HepG2 (cell line): ENCODE measurements at regions not wholly inside any gene's neighbourhood (a gene's known extent, or its start where the extent isn't known, plus 50 kb on each side); places are given as distances from the start of the nearest gene placed in this dataset.

Source experiments
- ATAC-seq: fragments of 200-7000 bp; cut with Tn5 transposase; 3 replicates; pipeline ENCODE4 v1.9.1; 2020; ENCODE audit warnings: mild to moderate bottlenecking, moderate library complexity
- BruUV-seq: library from RNA; stranded (reverse); fragments of 400-500 nt; replicated peaks from 2 replicates; lab custom pipeline; 2021; lab: Mats Ljungman, UMichigan
- CTCF ChIA-PET: fragments of 300-600 bp; formaldehyde crosslinking; extraction: SDS; loops from one replicate; lab custom pipeline; 2021; ENCODE audit warnings: low total read pairs, inconsistent platforms, low intra/inter-chr PET ratio; lab: Yijun Ruan, JAX
- POLR2A ChIA-PET: fragments of 350-600 bp; sonication (Branson Sonifier 250); formaldehyde crosslinking; loops from one replicate; lab custom pipeline; 2020; ENCODE audit warnings: antibody characterized with exemption, inconsistent platforms; lab: Yijun Ruan, JAX
- DNase-seq: peaks from one replicate; pipeline ENCODE4 v3.0.0-alpha.2; 2015; ENCODE audit warnings: low spot score
- FAIRE-seq: peaks from 3 replicates; lab custom pipeline; 2011; peaks lifted over from hg19 to GRCh38; lab: Jason Lieb, UNC
- H2AFZ ChIP-seq: one replicate; pipeline ENCODE4 v1.6.1; 2011; ENCODE audit warnings: low read length, inconsistent platforms
- H3K27ac ChIP-seq: fragments of 300-600 bp; 3 replicates; pipeline ENCODE4 v1.8.0; 2011; ENCODE audit warnings: mixed run types, mild to moderate bottlenecking, mixed read lengths, low read length, inconsistent platforms; ENCODE audit not compliant: insufficient read depth; ENCODE audit errors: extremely low read length
- H3K27me3 ChIP-seq, 2 experiments: fragments of 200-600 bp in 1 of 2; 2 replicates in 1 of 2; 3 replicates in 1 of 2; pipeline versions ENCODE4 v1.6.0 to v1.8.0; 2011; ENCODE audit warnings: low read length in 2 of 2, mild to moderate bottlenecking in 2 of 2, moderate library complexity in 2 of 2, inconsistent platforms in 1 of 2; ENCODE audit not compliant: insufficient read depth in 2 of 2, control insufficient read depth in 1 of 2
- H3K36me3 ChIP-seq, 2 experiments: fragments of 200-600 bp in 1 of 2; replicated peaks in 1 of 2; 2 replicates in 1 of 2; 3 replicates in 1 of 2; pipeline versions ENCODE4 v1.5.1 to v1.8.0; 2011; ENCODE audit warnings: low read length in 2 of 2, inconsistent platforms in 1 of 2; ENCODE audit not compliant: insufficient read depth in 2 of 2, control insufficient read depth in 1 of 2
- H3K4me1 ChIP-seq: 2 replicates; pipeline ENCODE4 v1.5.1; 2012; ENCODE audit warnings: low read length, inconsistent platforms; ENCODE audit not compliant: insufficient read depth
- H3K4me2 ChIP-seq: 2 replicates; pipeline ENCODE4 v1.6.0; 2011; ENCODE audit warnings: low read depth, low read length, inconsistent platforms
- H3K4me3 ChIP-seq, 3 experiments: fragments of 200-600 bp in 1 of 3; sonication (generic), shearing (Covaris generic) in 1 of 3; replicated peaks in 1 of 3; 2 replicates each; pipeline ENCODE4 v1.5.1; 2011 to 2016; ENCODE audit warnings: low read length in 3 of 3, inconsistent platforms in 2 of 3, low read depth in 2 of 3, mild to moderate bottlenecking in 2 of 3, control low read depth in 1 of 3, mixed read lengths in 1 of 3; ENCODE audit not compliant: insufficient read depth in 1 of 3
- H3K79me2 ChIP-seq: one replicate; pipeline ENCODE4 v1.6.1; 2011; ENCODE audit warnings: low read length, inconsistent platforms; ENCODE audit not compliant: insufficient read depth
- H3K9ac ChIP-seq: 2 replicates; pipeline ENCODE4 v1.6.0; 2011; ENCODE audit warnings: mild to moderate bottlenecking, low read depth, low read length, inconsistent platforms; ENCODE audit not compliant: insufficient read depth
- H3K9me3 ChIP-seq: 2 replicates; pipeline ENCODE4 v1.5.1; 2012; ENCODE audit warnings: mild to moderate bottlenecking, low read length
- H4K20me1 ChIP-seq: 2 replicates; pipeline ENCODE4 v1.6.0; 2011; ENCODE audit warnings: inconsistent platforms, mild to moderate bottlenecking, low read length, moderate library complexity; ENCODE audit not compliant: insufficient read depth
- BRCA1 ChIP-seq: sonication (generic); formaldehyde crosslinking; IDR thresholded peaks from 2 replicates; pipeline ENCODE4 v1.4.0; 2020; ENCODE audit warnings: missing genetic modification reagents
- CCDC6 ChIP-seq: sonication (generic); formaldehyde crosslinking; IDR thresholded peaks from 2 replicates; pipeline ENCODE4 v1.8.1; 2022; ENCODE audit warnings: mild to moderate bottlenecking, missing genetic modification reagents, moderate library complexity
- POLR2A ChIP-seq, 2 experiments: IDR thresholded peaks; 2 replicates each; pipeline ENCODE4 v1.6.1; 2011; ENCODE audit warnings: low read depth in 2 of 2, low read length in 2 of 2, mild to moderate bottlenecking in 1 of 2, moderate library complexity in 1 of 2; ENCODE audit not compliant: insufficient read depth in 1 of 2
- ZKSCAN8 ChIP-seq: IDR thresholded peaks from 2 replicates; pipeline ENCODE4 v1.6.1; 2016; ENCODE audit warnings: borderline replicate concordance, missing genetic modification reagents, missing compliant biosample characterization
- ZNF160 ChIP-seq: sonication (generic); formaldehyde crosslinking; IDR thresholded peaks from 2 replicates; pipeline ENCODE4 v1.8.0; 2022; ENCODE audit warnings: mild to moderate bottlenecking, inconsistent platforms, missing genetic modification reagents
- ZNF367 ChIP-seq: sonication (generic); formaldehyde crosslinking; IDR thresholded peaks from 2 replicates; pipeline ENCODE4 v1.4.0; 2020; ENCODE audit warnings: missing genetic modification reagents, borderline replicate concordance
- WGBS: methylation state at CpG from one replicate; pipeline ENCODE4 v1.1.6; 2017; ENCODE audit warnings: low lambda C conversion rate; 5-methylcytosine and 5-hydroxymethylcytosine counted together
- in situ Hi-C: cut with HindIII; loops from 2 replicates; pipeline ENCODE4 v1.10.0; 2017; ENCODE audit warnings: low pct_unique_long_range_greater_than_20kb; ENCODE audit not compliant: extremely low pct_ligation_motif_present
- intact Hi-C: fragments of 100-400 bp; cut with micrococcal nuclease; formaldehyde crosslinking; loops from one replicate; pipeline ENCODE4 v1.10.0; 2022; ENCODE audit not compliant: unreplicated experiment
- TF ChIP-seq, protein P1 (sequence below): sonication (generic); formaldehyde crosslinking; IDR thresholded peaks from 2 replicates; pipeline ENCODE4 v1.4.0; 2020; ENCODE audit warnings: missing genetic modification reagents, borderline replicate concordance
- TF ChIP-seq, protein P2 (sequence below): sonication (generic); formaldehyde crosslinking; IDR thresholded peaks from 2 replicates; pipeline ENCODE4 v1.8.0; 2022; ENCODE audit warnings: low read depth, missing genetic modification reagents

DNA sequence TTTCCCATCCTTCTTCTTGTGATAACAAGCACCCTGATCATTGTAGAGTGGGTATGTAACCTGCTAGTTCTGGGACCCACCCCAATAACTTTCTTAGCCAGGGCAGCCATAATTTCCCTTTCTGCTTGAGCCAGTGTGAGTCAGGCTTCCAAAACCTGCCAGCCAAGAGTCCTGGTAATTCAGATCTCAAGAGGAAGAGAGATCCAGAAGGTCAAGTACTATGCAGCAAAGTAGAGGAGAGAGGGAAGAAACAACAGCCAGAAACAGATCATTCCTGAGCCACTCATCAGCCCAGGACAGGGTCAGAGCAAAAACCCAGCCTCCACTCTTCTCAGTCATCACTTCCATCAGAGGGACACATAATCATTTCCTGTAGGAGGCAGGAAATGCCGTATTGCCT lies 182.0 kb downstream of the DICER1 start:
- Histone ChIP-seq H3K4me2 (no peak overlapping the region), H3K36me3 (no peaks in the 10 kb centered on the region), H3K79me2 (no peaks in the 10 kb centered on the region), H3K27me3 (peaks cover 0 to 26% of the 10 kb centered on the region in 2 experiments; a peak in 2 of 5 replicates), H3K4me3 (no peak overlapping the region), H4K20me1 (no peaks in the 10 kb centered on the region), H2AFZ (no peak overlapping the region), H3K27ac (no peak overlapping the region), H3K9me3 (no peaks in the 10 kb centered on the region), H3K4me1 (no peaks in the 10 kb centered on the region), H3K9ac (no peak overlapping the region)
- ChIA-PET POLR2A (no interaction called here), CTCF (no interaction called here)
- in situ Hi-C loops (no loop called here), intact Hi-C loops (no loop called here)
- WGBS: 0% methylated on average over 1 of the region's 1 CpG
- ATAC-seq (no peak), DNase-seq (no peak), FAIRE-seq (no peak)
- BruUV-seq: no TSS peak
- TF ChIP-seq ZNF367 (CRISPR knock-in tag): no peak
- no peak for TF ChIP-seq POLR2A (IDR thresholded peaks at IDR 0.05; ENCODE audit: insufficient read depth in 1 of 2, low read depth in 2 of 2, low read length in 2 of 2)
- TF ChIP-seq ZNF160 (CRISPR knock-in tag): no peak
- TF ChIP-seq CCDC6 (CRISPR knock-in tag): no peak
- TF ChIP-seq, protein P1, sequence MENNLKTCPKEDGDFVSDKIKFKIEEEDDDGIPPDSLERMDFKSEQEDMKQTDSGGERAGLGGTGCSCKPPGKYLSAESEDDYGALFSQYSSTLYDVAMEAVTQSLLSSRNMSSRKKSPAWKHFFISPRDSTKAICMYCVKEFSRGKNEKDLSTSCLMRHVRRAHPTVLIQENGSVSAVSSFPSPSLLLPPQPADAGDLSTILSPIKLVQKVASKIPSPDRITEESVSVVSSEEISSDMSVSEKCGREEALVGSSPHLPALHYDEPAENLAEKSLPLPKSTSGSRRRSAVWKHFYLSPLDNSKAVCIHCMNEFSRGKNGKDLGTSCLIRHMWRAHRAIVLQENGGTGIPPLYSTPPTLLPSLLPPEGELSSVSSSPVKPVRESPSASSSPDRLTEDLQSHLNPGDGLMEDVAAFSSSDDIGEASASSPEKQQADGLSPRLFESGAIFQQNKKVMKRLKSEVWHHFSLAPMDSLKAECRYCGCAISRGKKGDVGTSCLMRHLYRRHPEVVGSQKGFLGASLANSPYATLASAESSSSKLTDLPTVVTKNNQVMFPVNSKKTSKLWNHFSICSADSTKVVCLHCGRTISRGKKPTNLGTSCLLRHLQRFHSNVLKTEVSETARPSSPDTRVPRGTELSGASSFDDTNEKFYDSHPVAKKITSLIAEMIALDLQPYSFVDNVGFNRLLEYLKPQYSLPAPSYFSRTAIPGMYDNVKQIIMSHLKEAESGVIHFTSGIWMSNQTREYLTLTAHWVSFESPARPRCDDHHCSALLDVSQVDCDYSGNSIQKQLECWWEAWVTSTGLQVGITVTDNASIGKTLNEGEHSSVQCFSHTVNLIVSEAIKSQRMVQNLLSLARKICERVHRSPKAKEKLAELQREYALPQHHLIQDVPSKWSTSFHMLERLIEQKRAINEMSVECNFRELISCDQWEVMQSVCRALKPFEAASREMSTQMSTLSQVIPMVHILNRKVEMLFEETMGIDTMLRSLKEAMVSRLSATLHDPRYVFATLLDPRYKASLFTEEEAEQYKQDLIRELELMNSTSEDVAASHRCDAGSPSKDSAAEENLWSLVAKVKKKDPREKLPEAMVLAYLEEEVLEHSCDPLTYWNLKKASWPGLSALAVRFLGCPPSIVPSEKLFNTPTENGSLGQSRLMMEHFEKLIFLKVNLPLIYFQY: no peak
- TF ChIP-seq ZKSCAN8 (CRISPR knock-in tag): no peak
- TF ChIP-seq BRCA1 (CRISPR knock-in tag): no peak
- TF ChIP-seq, protein P2, sequence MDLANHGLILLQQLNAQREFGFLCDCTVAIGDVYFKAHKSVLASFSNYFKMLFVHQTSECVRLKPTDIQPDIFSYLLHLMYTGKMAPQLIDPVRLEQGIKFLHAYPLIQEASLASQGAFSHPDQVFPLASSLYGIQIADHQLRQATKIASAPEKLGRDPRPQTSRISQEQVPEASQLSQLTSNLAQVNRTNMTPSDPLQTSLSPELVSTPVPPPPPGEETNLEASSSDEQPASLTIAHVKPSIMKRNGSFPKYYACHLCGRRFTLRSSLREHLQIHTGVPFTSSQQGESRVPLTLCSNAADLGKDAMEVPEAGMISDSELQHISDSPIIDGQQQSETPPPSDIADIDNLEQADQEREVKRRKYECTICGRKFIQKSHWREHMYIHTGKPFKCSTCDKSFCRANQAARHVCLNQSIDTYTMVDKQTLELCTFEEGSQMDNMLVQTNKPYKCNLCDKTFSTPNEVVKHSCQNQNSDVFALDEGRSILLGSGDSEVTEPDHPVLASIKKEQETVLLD (CRISPR knock-in tag): no peak
- TF ChIP-seq, all 625 proteins: peak for 0
